ENCODE measurements at regions not wholly inside any gene's neighbourhood (a gene's known extent, or its start where the extent isn't known, plus 50 kb on each side); places are given as distances from the start of the nearest gene placed in this dataset.

DNA sequence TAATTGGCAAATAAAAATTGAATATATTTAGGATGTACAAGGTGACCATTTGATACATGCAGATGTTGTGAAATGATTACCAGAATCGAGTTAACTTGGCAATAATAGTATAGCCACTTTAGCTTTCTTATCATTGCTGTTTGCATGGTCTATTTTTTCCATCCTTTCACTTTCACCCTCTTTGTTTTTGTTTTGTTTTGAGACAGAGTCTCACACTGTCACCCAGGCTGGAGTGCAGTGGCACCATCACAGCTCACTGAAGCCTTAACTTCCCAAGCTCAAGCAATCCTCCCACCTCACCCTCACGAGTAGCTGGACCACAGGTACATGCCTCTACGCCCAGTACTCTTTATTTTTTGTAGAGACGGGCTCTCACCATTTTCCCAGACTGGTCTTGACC, 218.6 kb upstream of the ADGRL3 start:
- TF ChIP-seq, protein P1, sequence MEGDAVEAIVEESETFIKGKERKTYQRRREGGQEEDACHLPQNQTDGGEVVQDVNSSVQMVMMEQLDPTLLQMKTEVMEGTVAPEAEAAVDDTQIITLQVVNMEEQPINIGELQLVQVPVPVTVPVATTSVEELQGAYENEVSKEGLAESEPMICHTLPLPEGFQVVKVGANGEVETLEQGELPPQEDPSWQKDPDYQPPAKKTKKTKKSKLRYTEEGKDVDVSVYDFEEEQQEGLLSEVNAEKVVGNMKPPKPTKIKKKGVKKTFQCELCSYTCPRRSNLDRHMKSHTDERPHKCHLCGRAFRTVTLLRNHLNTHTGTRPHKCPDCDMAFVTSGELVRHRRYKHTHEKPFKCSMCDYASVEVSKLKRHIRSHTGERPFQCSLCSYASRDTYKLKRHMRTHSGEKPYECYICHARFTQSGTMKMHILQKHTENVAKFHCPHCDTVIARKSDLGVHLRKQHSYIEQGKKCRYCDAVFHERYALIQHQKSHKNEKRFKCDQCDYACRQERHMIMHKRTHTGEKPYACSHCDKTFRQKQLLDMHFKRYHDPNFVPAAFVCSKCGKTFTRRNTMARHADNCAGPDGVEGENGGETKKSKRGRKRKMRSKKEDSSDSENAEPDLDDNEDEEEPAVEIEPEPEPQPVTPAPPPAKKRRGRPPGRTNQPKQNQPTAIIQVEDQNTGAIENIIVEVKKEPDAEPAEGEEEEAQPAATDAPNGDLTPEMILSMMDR (IDR thresholded peaks at IDR 0.05), result no peak
- no peak for TF ChIP-seq POLR2A (IDR thresholded peaks at IDR 0.05)

Measured in heart left ventricle (tissue), 13 donors.